A673 (cell line): ENCODE measurements at regions not wholly inside any gene's neighbourhood (a gene's known extent, or its start where the extent isn't known, plus 50 kb on each side); places are given as distances from the start of the nearest gene placed in this dataset.

Source experiments
- BruUV-seq: library from RNA; stranded (reverse); fragments of 400-500 nt; replicated peaks from 2 replicates; lab custom pipeline; 2021; lab: Mats Ljungman, UMichigan
- CTCF ChIA-PET: fragments of 300-600 bp; sonication (Branson Sonifier 250); formaldehyde crosslinking; loops from one replicate; lab custom pipeline; 2022; ENCODE audit warnings: antibody characterized with exemption; lab: Charles Lee
- POLR2A ChIA-PET: fragments of 300-600 bp; sonication (Branson Sonifier 250); formaldehyde crosslinking; loops from one replicate; lab custom pipeline; 2022; ENCODE audit warnings: antibody characterized with exemption; ENCODE audit not compliant: low non-redundant PET; lab: Charles Lee
- DNase-seq: peaks from one replicate; pipeline ENCODE4 v3.0.0-alpha.2; 2015; ENCODE audit warnings: low spot score
- H3K27ac ChIP-seq: fragments of 200-600 bp; sonication (generic); 2 replicates; pipeline ENCODE4 v1.5.1; 2016; ENCODE audit warnings: mixed run types, low read depth, mild to moderate bottlenecking, mixed read lengths, antibody characterized with exemption, low read length; ENCODE audit not compliant: poor library complexity, severe bottlenecking
- H3K27me3 ChIP-seq: fragments of 200-600 bp; sonication (generic); replicated peaks from 2 replicates; pipeline ENCODE4 v1.6.1; 2017; ENCODE audit warnings: mixed run types, low read depth, mild to moderate bottlenecking, mixed read lengths, antibody characterized with exemption, low read length; ENCODE audit not compliant: insufficient read depth, poor library complexity
- H3K36me3 ChIP-seq: fragments of 200-600 bp; sonication (generic); 2 replicates; pipeline ENCODE4 v1.6.1; 2016; ENCODE audit warnings: mixed run types, mild to moderate bottlenecking, mixed read lengths, antibody characterized with exemption, low read length; ENCODE audit not compliant: insufficient read depth, poor library complexity, severe bottlenecking
- H3K4me1 ChIP-seq: fragments of 200-600 bp; sonication (generic); 2 replicates; pipeline ENCODE4 v1.6.1; 2017; ENCODE audit warnings: mixed run types, mild to moderate bottlenecking, mixed read lengths, antibody characterized with exemption, low read length; ENCODE audit not compliant: insufficient read depth, poor library complexity, severe bottlenecking
- H3K4me3 ChIP-seq: fragments of 200-600 bp; sonication (generic); 2 replicates; pipeline ENCODE4 v1.5.1; 2016; ENCODE audit warnings: low read depth, mixed run types, mild to moderate bottlenecking, mixed read lengths, low read length; ENCODE audit not compliant: poor library complexity, severe bottlenecking
- H3K9me3 ChIP-seq: fragments of 200-600 bp; sonication (generic); 2 replicates; pipeline ENCODE4 v1.6.1; 2016; ENCODE audit warnings: mixed run types, low read depth, mild to moderate bottlenecking, mixed read lengths, antibody characterized with exemption, low read length; ENCODE audit not compliant: poor library complexity, severe bottlenecking
- EZH2 ChIP-seq: fragments of 200-600 bp; sonication (generic); IDR thresholded peaks from 2 replicates; pipeline ENCODE4 v1.6.1; 2017; ENCODE audit warnings: borderline replicate concordance, low read depth, mild to moderate bottlenecking, mixed read lengths, antibody characterized with exemption, low read length; ENCODE audit not compliant: poor library complexity, severe bottlenecking
- intact Hi-C: fragments of 100-400 bp; cut with micrococcal nuclease; formaldehyde crosslinking; loops from one replicate; pipeline ENCODE4 v1.10.0; 2022; ENCODE audit not compliant: unreplicated experiment
- TF ChIP-seq, protein P1 (sequence below): fragments of 300-800, 200-600 bp; sonication (generic); conservative IDR thresholded peaks from 2 replicates; pipeline ENCODE4 v1.5.1; 2017; ENCODE audit warnings: low read depth, mild to moderate bottlenecking, antibody characterized with exemption, low read length, moderate library complexity, mixed read lengths

DNA sequence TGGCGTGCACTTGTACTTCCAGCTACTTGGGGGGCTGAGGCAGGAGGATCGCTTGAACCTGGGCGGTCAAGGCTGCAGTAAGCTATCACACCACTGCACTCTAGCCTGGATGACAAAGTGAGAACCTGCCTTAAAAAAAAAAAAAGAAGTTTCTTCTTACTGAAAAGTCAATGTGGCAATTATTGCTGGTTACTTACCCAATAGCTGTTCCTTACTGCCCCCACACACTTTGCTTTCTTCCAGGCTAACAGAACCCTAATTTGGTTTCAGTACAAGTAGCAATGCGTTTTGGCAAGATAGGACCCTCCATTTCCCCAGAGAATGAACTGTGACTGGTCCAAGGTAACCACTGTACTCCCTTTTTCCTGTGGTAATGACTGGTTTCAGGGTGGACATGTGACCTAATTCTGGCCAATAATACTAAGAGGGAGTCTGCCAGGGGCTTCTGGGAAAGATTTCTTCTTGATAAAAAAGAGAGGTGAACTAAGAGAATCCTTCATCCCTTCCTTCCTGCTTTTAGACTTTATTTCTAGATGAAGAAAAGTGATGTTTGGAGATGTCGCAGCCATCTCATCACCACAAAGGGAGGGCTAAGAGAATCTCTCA, 58.8 kb upstream of the MSI2 start:
- TF ChIP-seq EZH2, result no peak
- TF ChIP-seq, protein P1, sequence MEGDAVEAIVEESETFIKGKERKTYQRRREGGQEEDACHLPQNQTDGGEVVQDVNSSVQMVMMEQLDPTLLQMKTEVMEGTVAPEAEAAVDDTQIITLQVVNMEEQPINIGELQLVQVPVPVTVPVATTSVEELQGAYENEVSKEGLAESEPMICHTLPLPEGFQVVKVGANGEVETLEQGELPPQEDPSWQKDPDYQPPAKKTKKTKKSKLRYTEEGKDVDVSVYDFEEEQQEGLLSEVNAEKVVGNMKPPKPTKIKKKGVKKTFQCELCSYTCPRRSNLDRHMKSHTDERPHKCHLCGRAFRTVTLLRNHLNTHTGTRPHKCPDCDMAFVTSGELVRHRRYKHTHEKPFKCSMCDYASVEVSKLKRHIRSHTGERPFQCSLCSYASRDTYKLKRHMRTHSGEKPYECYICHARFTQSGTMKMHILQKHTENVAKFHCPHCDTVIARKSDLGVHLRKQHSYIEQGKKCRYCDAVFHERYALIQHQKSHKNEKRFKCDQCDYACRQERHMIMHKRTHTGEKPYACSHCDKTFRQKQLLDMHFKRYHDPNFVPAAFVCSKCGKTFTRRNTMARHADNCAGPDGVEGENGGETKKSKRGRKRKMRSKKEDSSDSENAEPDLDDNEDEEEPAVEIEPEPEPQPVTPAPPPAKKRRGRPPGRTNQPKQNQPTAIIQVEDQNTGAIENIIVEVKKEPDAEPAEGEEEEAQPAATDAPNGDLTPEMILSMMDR, result no peak
- ChIA-PET CTCF (no interaction called here), POLR2A (no interaction called here)
- no peak overlapping the region for H3K4me3 ChIP-seq
- no peak overlapping the region for H3K27ac ChIP-seq
- no peaks in the 10 kb centered on the region for H3K36me3 ChIP-seq
- no peaks in the 10 kb centered on the region for H3K4me1 ChIP-seq
- intact Hi-C loops, result no loop called here
- DNase-seq, result no peak
- H3K27me3 ChIP-seq, result no peaks in the 10 kb centered on the region
- H3K9me3 ChIP-seq, result no peaks in the 10 kb centered on the region
- no TSS peak for BruUV-seq

DNA sequence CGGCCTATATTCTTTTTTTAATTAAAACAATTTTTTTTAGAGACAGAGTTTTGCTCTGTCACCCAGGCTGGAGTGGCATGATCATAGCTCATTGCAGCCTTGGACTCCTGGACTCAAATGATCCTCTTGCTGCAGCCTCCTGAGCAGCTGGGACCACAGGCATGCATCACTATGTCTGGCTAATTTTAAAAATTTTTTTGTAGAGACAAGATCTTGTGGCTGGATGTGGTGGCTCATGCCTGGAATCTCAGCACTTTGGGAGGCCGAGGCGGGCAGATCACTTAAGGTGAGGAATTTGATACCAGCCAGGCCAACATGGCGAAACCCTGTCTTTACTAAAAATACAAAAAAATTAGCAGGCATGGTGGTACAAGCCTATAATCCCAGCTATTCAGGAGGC, 54.8 kb upstream of the MSI2 start:
- ChIA-PET POLR2A (no interaction called here), CTCF (no interaction called here)
- Histone ChIP-seq H3K27me3 (no peaks in the 10 kb centered on the region), H3K27ac (no peak overlapping the region), H3K4me3 (no peak overlapping the region), H3K4me1 (no peaks in the 10 kb centered on the region), H3K9me3 (no peaks in the 10 kb centered on the region), H3K36me3 (no peaks in the 10 kb centered on the region)
- DNase-seq, result no peak
- no peak for TF ChIP-seq EZH2
- TF ChIP-seq, protein P1, result no peak
- no TSS peak for BruUV-seq
- intact Hi-C loops, result no loop called here

DNA sequence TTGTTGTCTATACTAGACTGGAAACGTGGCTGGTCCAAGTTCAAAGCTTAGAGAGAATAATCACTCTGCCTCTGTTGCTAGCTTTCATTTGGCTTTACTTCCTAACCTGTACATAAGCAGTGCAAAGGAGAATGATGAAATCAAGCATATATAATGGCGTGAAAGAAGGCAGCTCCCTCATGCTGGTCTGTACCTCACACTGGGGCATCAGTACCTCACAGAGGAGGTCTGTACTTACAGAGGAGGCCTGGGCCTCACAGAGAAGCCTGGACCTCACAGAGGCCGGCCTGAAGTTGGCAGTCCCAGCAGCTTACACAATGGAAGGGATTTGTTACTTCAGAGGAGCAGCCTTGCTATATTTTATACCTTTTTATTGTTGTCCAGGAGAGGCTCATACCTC, 53.3 kb upstream of the MSI2 start:
- intact Hi-C loops, result no loop called here
- CTCF ChIA-PET, result no interaction called here
- H3K36me3 ChIP-seq, result no peaks in the 10 kb centered on the region
- peaks cover 2% of the 10 kb centered on the region for H3K9me3 ChIP-seq
- BruUV-seq, result no TSS peak
- no peak overlapping the region for H3K27ac ChIP-seq
- no peak for TF ChIP-seq EZH2
- TF ChIP-seq, protein P1, result no peak
- no peaks in the 10 kb centered on the region for H3K27me3 ChIP-seq
- DNase-seq, result no peak
- no peaks in the 10 kb centered on the region for H3K4me1 ChIP-seq
- POLR2A ChIA-PET, result no interaction called here
- H3K4me3 ChIP-seq, result no peak overlapping the region
